Stomach (tissue), 8 donors: ENCODE measurements at regions not wholly inside any gene's neighbourhood (a gene's known extent, or its start where the extent isn't known, plus 50 kb on each side); places are given as distances from the start of the nearest gene placed in this dataset.

Source experiments
- DNase-seq, 2 donors: peaks; one replicate each; pipeline versions ENCODE4 v3.0.0 to v3.0.0-alpha.2; 2013 to 2019
- H3K27ac ChIP-seq, 5 donors: fragments of 200-600 bp in 4 of 5; sonication (generic) in 4 of 5; one replicate each; pipeline ENCODE4 v1.5.1; 2013 to 2019; ENCODE audit warnings: mild to moderate bottlenecking in 1 of 5, moderate library complexity in 1 of 5
- H3K27me3 ChIP-seq, 3 donors: fragments of 200-600 bp; sonication (generic); one replicate each; pipeline ENCODE4 v1.5.1; 2017 to 2019; ENCODE audit warnings: mixed run types in 1 of 3
- H3K36me3 ChIP-seq, 4 donors: fragments of 200-600 bp; sonication (generic); 1 replicate in 3 of 4; 2 replicates in 1 of 4; pipeline ENCODE4 v1.5.1; 2016 to 2019
- H3K4me1 ChIP-seq, 4 donors: fragments of 200-600 bp; sonication (generic); one replicate each; pipeline ENCODE4 v1.5.1; 2016 to 2019
- H3K4me3 ChIP-seq, 4 donors: fragments of 200-600 bp; sonication (generic) in 3 of 4; one replicate each; pipeline ENCODE4 v1.5.1; 2016 to 2019; ENCODE audit warnings: mild to moderate bottlenecking in 1 of 4
- H3K9me3 ChIP-seq, 4 donors: fragments of 200-600 bp; sonication (generic); one replicate each; pipeline ENCODE4 v1.5.1; 2016 to 2019
- CTCF ChIP-seq, 7 experiments: fragments of 450-650 bp in 4 of 7; fragments of 200-600 bp in 3 of 7; sonication (generic) in 3 of 7; IDR thresholded peaks; one replicate each; pipeline ENCODE4 v1.5.1; 2016 to 2019; ENCODE audit warnings: antibody characterized with exemption in 7 of 7, control low read depth in 2 of 7, mild to moderate bottlenecking in 1 of 7
- EP300 ChIP-seq: sonication (generic); formaldehyde crosslinking; IDR thresholded peaks from one replicate; pipeline ENCODE4 v1.6.1; 2017; ENCODE audit warnings: antibody characterized with exemption
- POLR2A ChIP-seq, 4 donors: fragments of 450-650 bp; IDR thresholded peaks; one replicate each; pipeline ENCODE4 v1.6.1; 2016; ENCODE audit warnings: antibody characterized with exemption in 4 of 4, control low read depth in 2 of 4, mild to moderate bottlenecking in 1 of 4, moderate library complexity in 1 of 4
- POLR2AphosphoS5 ChIP-seq, 3 donors: sonication (generic); formaldehyde crosslinking; IDR thresholded peaks; one replicate each; pipeline ENCODE4 v1.6.1; 2016; ENCODE audit warnings: antibody characterized with exemption in 3 of 3
- WGBS, 5 donors: extraction: QIAGEN DNeasy Blood & Tissue Kit in 3 of 5; methylation state at CpG; one replicate each; pipeline versions ENCODE4 v1.1.5 to v1.1.7; 2013 to 2018; 5-methylcytosine and 5-hydroxymethylcytosine counted together
- intact Hi-C: fragments of 100-400 bp; cut with DNase I; formaldehyde crosslinking; loops from one replicate; pipeline ENCODE4 v1.15.1; 2023; ENCODE audit warnings: low total_unique reads
- donor health status: healthy with polysubstance abuse.
- donor health status: Bipolar disorder and iron deficiency.
- donor health status: healthy.

DNA sequence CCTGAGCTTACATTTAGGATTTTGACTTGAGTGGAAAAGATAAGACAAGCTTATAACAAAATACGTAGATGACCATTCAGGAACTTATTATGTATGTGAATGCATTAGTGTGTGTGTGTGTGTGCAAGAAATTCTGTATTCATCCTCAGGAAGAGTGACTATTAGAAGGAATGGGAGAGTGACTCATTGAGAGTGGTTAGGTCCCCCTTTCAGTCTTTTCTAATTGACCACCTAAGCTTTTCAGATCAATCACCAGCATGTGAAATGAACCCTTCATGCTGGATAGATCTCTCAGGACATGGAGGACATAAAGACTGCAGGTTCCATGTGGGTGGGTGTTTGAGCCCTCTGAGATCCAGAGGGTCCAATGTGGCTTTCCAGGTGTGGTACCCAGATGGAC is 153.5 kb downstream of the MBL2 start:
- TF ChIP-seq CTCF (IDR thresholded peaks at IDR 0.05) (no peak), EP300 (no peak), POLR2AphosphoS5 (IDR thresholded peaks at IDR 0.05) (no peak), POLR2A (IDR thresholded peaks at IDR 0.05) (no peak)
- intact Hi-C loops: no loop called here
- 79 to 91% (median 82%) methylated on average over 1 of the region's 1 CpG for WGBS, 5 donors

DNA sequence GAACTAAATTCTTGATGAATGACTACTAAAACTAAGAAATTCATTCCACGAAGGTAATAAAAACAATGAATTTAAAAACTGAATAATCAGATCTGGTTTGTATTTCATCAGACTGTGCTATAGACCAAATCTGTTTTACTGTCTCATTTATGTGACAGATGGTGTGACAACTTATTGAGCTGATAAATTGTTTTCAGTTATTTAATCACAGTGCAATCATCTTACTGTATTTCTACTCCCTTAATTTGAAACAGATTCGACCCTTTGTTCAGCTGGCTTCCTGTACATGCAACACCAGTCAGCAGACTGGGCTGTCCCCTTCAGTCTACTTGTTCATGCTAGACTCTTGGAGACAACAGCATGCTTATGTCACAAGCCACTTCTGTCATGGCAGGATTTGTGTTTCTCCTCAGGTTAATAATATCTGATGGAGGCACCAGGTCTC is 150.9 kb downstream of the MBL2 start:
- intact Hi-C loops: no loop called here
- H3K4me1 ChIP-seq: no peaks in the 10 kb centered on the region
- DNase-seq: peak in 1 of 2 donors; percentile 3
- H3K27me3 ChIP-seq: no peaks in the 10 kb centered on the region
- TF ChIP-seq POLR2A (IDR thresholded peaks at IDR 0.05) (no peak), POLR2AphosphoS5 (IDR thresholded peaks at IDR 0.05) (no peak), EP300 (no peak)
- WGBS, 5 donors: 62 to 76% (median 66%) methylated on average over 2 of the region's 2 CpGs
- no peaks in the 10 kb centered on the region for H3K9me3 ChIP-seq
- no peaks in the 10 kb centered on the region for H3K36me3 ChIP-seq
- no peak overlapping the region for H3K4me3 ChIP-seq
- H3K27ac ChIP-seq: no peak overlapping the region

More for the DNA sequence above, 153.5 kb downstream of the MBL2 start:
- DNase-seq: no peak
- no peaks in the 10 kb centered on the region for H3K9me3 ChIP-seq
- no peaks in the 10 kb centered on the region for H3K27me3 ChIP-seq
- H3K27ac ChIP-seq: no peak overlapping the region
- H3K4me1 ChIP-seq: no peaks in the 10 kb centered on the region
- H3K36me3 ChIP-seq: no peaks in the 10 kb centered on the region
- H3K4me3 ChIP-seq: no peak overlapping the region

- Histone ChIP-seq H3K27me3 (no peaks in the 10 kb centered on the region), H3K9me3 (no peaks in the 10 kb centered on the region), H3K4me3 (no peak overlapping the region), H3K4me1 (no peaks in the 10 kb centered on the region), H3K36me3 (no peaks in the 10 kb centered on the region), H3K27ac (no peak overlapping the region)
- WGBS, 5 donors: 66 to 95% (median 93%) methylated on average over 2 of the region's 2 CpGs
- DNase-seq: no peak
- TF ChIP-seq EP300 (no peak), CTCF (IDR thresholded peaks at IDR 0.05) (no peak), POLR2A (IDR thresholded peaks at IDR 0.05) (no peak)
- intact Hi-C loops: no loop called here
Measured at GRCh38 chr10:52623761-52624160, 148.8 kb downstream of the MBL2 start.

DNA sequence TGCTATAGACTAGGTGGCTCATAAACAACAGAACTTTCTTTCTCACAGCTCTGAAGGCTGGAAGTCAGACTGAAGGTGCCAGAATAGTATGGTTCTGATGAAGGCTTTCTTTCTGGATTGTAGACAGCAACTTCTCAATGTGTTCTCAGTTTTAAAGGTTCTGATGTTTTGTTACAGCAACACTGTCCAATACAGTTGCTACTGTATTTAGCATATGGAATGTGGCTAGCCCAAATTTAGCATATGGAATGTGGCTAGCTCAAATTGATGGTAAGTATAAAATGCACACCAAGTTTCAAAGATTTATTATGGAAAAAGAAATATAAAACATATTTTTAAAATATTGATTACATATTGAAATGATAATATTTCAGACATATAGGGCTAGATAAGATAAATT is 145.3 kb downstream of the MBL2 start:
- no peak overlapping the region for H3K27ac ChIP-seq
- no peak for DNase-seq
- intact Hi-C loops: no loop called here
- no peak for TF ChIP-seq EP300
- no peak for TF ChIP-seq POLR2AphosphoS5 (IDR thresholded peaks at IDR 0.05)
- TF ChIP-seq POLR2A (IDR thresholded peaks at IDR 0.05): no peak
- no peak for TF ChIP-seq CTCF (IDR thresholded peaks at IDR 0.05)
- H3K27me3 ChIP-seq: no peaks in the 10 kb centered on the region
- no peaks in the 10 kb centered on the region for H3K36me3 ChIP-seq
- no peaks in the 10 kb centered on the region for H3K4me1 ChIP-seq
- no peaks in the 10 kb centered on the region for H3K9me3 ChIP-seq
- H3K4me3 ChIP-seq: no peak overlapping the region

DNA sequence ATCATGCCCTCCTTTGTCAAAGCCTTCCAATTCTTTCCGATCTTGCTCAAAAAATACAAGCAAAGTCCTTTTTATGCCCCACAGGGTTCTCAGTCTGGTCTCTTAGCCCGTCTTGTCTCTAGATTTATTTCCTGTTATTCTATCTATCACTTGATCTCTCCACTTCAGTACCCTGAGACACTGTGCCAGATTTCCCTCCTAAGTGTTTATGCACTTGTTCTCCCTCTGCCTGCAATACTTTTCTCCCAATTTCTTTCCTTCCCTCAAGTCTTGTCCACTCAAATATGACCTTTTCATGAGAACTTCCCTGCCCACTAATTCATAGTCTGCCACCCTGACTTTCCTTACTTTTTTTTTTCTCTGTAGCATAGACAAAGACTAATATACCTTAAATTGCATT is 141.4 kb downstream of the MBL2 start:
- Histone ChIP-seq H3K9me3 (no peaks in the 10 kb centered on the region), H3K36me3 (no peaks in the 10 kb centered on the region), H3K4me1 (no peaks in the 10 kb centered on the region), H3K27ac (no peak overlapping the region), H3K27me3 (no peaks in the 10 kb centered on the region), H3K4me3 (no peak overlapping the region)
- TF ChIP-seq CTCF (IDR thresholded peaks at IDR 0.05) (no peak), POLR2A (IDR thresholded peaks at IDR 0.05) (no peak), POLR2AphosphoS5 (IDR thresholded peaks at IDR 0.05) (no peak), EP300 (no peak)
- intact Hi-C loops: no loop called here
- 47 to 80% (median 65%) methylated on average over 2 of the region's 2 CpGs for WGBS, 5 donors
- no peak for DNase-seq
